Adrenal gland (tissue), 5 donors: ENCODE measurements at regions not wholly inside any gene's neighbourhood (a gene's known extent, or its start where the extent isn't known, plus 50 kb on each side); places are given as distances from the start of the nearest gene placed in this dataset.

Source experiments
- POLR2A ChIP-seq, 2 donors: fragments of 450-650 bp; IDR thresholded peaks; one replicate each; pipeline ENCODE4 v1.6.1; 2017; ENCODE audit warnings: antibody characterized with exemption in 2 of 2, mild to moderate bottlenecking in 2 of 2, moderate library complexity in 1 of 2
- TF ChIP-seq, protein P1 (sequence below), 6 experiments: fragments of 450-650 bp in 4 of 6; fragments of 200-600 bp in 2 of 6; sonication (generic) in 1 of 6; IDR thresholded peaks; 1 replicate in 5 of 6; 2 replicates in 1 of 6; pipeline versions ENCODE4 v1.5.1 to v1.8.0; 2016 to 2021; ENCODE audit warnings: antibody characterized with exemption in 6 of 6, mild to moderate bottlenecking in 2 of 6, moderate library complexity in 1 of 6
- donor health status: DM: no; HTN: no; CAD: no.

DNA sequence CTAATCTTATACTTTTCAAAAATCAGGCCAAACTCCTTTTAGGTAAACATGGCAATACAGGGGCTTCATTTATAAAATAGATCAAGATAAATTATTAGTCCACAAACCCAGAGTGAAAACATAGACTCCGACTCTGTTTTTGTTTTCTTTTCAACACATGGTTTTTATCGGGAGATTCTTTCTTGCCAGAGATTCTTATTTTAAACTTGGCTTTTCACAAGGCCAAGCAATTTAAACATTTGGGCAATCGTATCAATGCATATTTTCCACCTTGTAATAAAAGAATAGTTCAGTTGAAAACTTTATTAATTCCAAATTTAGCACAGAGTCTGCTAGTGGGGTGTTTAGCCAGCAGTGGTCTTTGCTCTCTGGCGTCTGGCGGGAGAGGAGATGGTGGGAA, 71.9 kb downstream of the SOX11 start:
- TF ChIP-seq POLR2A (IDR thresholded peaks at IDR 0.05): no peak
- TF ChIP-seq, protein P1, sequence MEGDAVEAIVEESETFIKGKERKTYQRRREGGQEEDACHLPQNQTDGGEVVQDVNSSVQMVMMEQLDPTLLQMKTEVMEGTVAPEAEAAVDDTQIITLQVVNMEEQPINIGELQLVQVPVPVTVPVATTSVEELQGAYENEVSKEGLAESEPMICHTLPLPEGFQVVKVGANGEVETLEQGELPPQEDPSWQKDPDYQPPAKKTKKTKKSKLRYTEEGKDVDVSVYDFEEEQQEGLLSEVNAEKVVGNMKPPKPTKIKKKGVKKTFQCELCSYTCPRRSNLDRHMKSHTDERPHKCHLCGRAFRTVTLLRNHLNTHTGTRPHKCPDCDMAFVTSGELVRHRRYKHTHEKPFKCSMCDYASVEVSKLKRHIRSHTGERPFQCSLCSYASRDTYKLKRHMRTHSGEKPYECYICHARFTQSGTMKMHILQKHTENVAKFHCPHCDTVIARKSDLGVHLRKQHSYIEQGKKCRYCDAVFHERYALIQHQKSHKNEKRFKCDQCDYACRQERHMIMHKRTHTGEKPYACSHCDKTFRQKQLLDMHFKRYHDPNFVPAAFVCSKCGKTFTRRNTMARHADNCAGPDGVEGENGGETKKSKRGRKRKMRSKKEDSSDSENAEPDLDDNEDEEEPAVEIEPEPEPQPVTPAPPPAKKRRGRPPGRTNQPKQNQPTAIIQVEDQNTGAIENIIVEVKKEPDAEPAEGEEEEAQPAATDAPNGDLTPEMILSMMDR (IDR thresholded peaks at IDR 0.05): no peak
